Gastroesophageal sphincter (tissue), 4 donors: ENCODE measurements at regions not wholly inside any gene's neighbourhood (a gene's known extent, or its start where the extent isn't known, plus 50 kb on each side); places are given as distances from the start of the nearest gene placed in this dataset.

Source experiments
- ATAC-seq: fragments of 150-250 bp; one replicate; pipeline ENCODE4 v1.9.1; 2016; ENCODE audit warnings: mild to moderate bottlenecking, moderate library complexity
- H3K27ac ChIP-seq, 4 donors: fragments of 200-600 bp; sonication (generic) in 3 of 4; 1 replicate in 3 of 4; 2 replicates in 1 of 4; pipeline ENCODE4 v1.5.1; 2016 to 2019
- H3K27me3 ChIP-seq: fragments of 200-600 bp; sonication (generic); one replicate; pipeline ENCODE4 v1.5.1; 2019
- H3K36me3 ChIP-seq, 2 donors: fragments of 200-600 bp; sonication (generic); one replicate each; pipeline ENCODE4 v1.5.1; 2019; ENCODE audit warnings: control low read depth in 1 of 2
- H3K4me1 ChIP-seq, 3 donors: fragments of 200-600 bp; sonication (generic); 1 replicate in 2 of 3; 2 replicates in 1 of 3; pipeline ENCODE4 v1.5.1; 2016 to 2019; ENCODE audit warnings: control low read depth in 2 of 3
- H3K4me3 ChIP-seq, 2 donors: fragments of 200-600 bp; sonication (generic); one replicate each; pipeline ENCODE4 v1.5.1; 2019; ENCODE audit warnings: mild to moderate bottlenecking in 1 of 2, moderate library complexity in 1 of 2
- H3K9me3 ChIP-seq, 3 donors: fragments of 200-600 bp; sonication (generic); one replicate each; pipeline ENCODE4 v1.5.1; 2017 to 2019; ENCODE audit warnings: control low read depth in 2 of 3
- EP300 ChIP-seq: sonication (generic); formaldehyde crosslinking; IDR thresholded peaks from one replicate; pipeline ENCODE4 v1.6.1; 2017; ENCODE audit warnings: antibody characterized with exemption, mild to moderate bottlenecking
- POLR2A ChIP-seq, 2 donors: fragments of 450-650 bp; IDR thresholded peaks; one replicate each; pipeline ENCODE4 v1.6.1; 2017; ENCODE audit warnings: antibody characterized with exemption in 2 of 2, mild to moderate bottlenecking in 2 of 2, moderate library complexity in 1 of 2
- POLR2AphosphoS5 ChIP-seq: sonication (generic); formaldehyde crosslinking; IDR thresholded peaks from one replicate; pipeline ENCODE4 v1.6.1; 2017; ENCODE audit warnings: antibody characterized with exemption
- WGBS, 2 donors: methylation state at CpG; one replicate each; pipeline ENCODE4 v1.1.5; 2018; ENCODE audit warnings: low coverage in 1 of 2; 5-methylcytosine and 5-hydroxymethylcytosine counted together
- TF ChIP-seq, protein P1 (sequence below), 4 experiments: fragments of 200-600 bp in 2 of 4; fragments of 450-650 bp in 2 of 4; sonication (generic) in 1 of 4; IDR thresholded peaks; one replicate each; pipeline ENCODE4 v1.5.1; 2017 to 2019; ENCODE audit warnings: antibody characterized with exemption in 4 of 4, mild to moderate bottlenecking in 2 of 4, moderate library complexity in 2 of 4

GRCh38 chr4:167717495-167717894, 374.8 kb upstream of the ANXA10 start:
- WGBS, 2 donors: 80 to 100% methylated on average over 1 to 2 of the region's 2 CpGs
- Histone ChIP-seq H3K9me3 (no peaks in the 10 kb centered on the region), H3K4me1 (no peaks in the 10 kb centered on the region), H3K36me3 (no peaks in the 10 kb centered on the region), H3K4me3 (no peak overlapping the region), H3K27me3 (no peaks in the 10 kb centered on the region), H3K27ac (no peak overlapping the region)
- TF ChIP-seq, protein P1, sequence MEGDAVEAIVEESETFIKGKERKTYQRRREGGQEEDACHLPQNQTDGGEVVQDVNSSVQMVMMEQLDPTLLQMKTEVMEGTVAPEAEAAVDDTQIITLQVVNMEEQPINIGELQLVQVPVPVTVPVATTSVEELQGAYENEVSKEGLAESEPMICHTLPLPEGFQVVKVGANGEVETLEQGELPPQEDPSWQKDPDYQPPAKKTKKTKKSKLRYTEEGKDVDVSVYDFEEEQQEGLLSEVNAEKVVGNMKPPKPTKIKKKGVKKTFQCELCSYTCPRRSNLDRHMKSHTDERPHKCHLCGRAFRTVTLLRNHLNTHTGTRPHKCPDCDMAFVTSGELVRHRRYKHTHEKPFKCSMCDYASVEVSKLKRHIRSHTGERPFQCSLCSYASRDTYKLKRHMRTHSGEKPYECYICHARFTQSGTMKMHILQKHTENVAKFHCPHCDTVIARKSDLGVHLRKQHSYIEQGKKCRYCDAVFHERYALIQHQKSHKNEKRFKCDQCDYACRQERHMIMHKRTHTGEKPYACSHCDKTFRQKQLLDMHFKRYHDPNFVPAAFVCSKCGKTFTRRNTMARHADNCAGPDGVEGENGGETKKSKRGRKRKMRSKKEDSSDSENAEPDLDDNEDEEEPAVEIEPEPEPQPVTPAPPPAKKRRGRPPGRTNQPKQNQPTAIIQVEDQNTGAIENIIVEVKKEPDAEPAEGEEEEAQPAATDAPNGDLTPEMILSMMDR (IDR thresholded peaks at IDR 0.05): no peak
- TF ChIP-seq EP300 (no peak), POLR2AphosphoS5 (no peak), POLR2A (IDR thresholded peaks at IDR 0.05) (no peak)
- ATAC-seq: no peak

GRCh38 chr4:167721617-167722486, 370.5 kb upstream of the ANXA10 start:
- Histone ChIP-seq H3K9me3 (no peaks in the 10 kb centered on the region), H3K4me3 (no peak overlapping the region), H3K4me1 (no peaks in the 10 kb centered on the region), H3K27me3 (no peaks in the 10 kb centered on the region), H3K36me3 (no peaks in the 10 kb centered on the region), H3K27ac (no peak overlapping the region)
- 59 to 63% methylated on average over 4 of the region's 4 CpGs for WGBS, 2 donors
- no peak for TF ChIP-seq POLR2A (IDR thresholded peaks at IDR 0.05)
- no peak for TF ChIP-seq POLR2AphosphoS5
- ATAC-seq: no peak

- Histone ChIP-seq H3K4me3 (no peak overlapping the region), H3K36me3 (no peaks in the 10 kb centered on the region), H3K27me3 (no peaks in the 10 kb centered on the region), H3K9me3 (no peaks in the 10 kb centered on the region), H3K27ac (no peak overlapping the region), H3K4me1 (no peaks in the 10 kb centered on the region)
- no peak for ATAC-seq
- TF ChIP-seq, protein P1 (IDR thresholded peaks at IDR 0.05): no peak
- TF ChIP-seq POLR2A (IDR thresholded peaks at IDR 0.05) (no peak), POLR2AphosphoS5 (no peak)
- 65 to 94% methylated on average over 5 of the region's 6 CpGs for WGBS, 2 donors
Observed at GRCh38 chr4:167722487-167722808, 369.9 kb upstream of the ANXA10 start.

- Histone ChIP-seq H3K27ac (no peak overlapping the region), H3K27me3 (no peaks in the 10 kb centered on the region), H3K4me1 (no peaks in the 10 kb centered on the region), H3K4me3 (no peak overlapping the region), H3K36me3 (no peaks in the 10 kb centered on the region), H3K9me3 (peaks cover 0 to 3% (median 0%) of the 10 kb centered on the region in 3 donors)
- TF ChIP-seq, protein P1 (IDR thresholded peaks at IDR 0.05): no peak
- TF ChIP-seq POLR2A (IDR thresholded peaks at IDR 0.05): no peak
- TF ChIP-seq EP300: no peak
- TF ChIP-seq POLR2AphosphoS5: no peak
- ATAC-seq: no peak
Observed at GRCh38 chr4:167724941-167725340, 367.4 kb upstream of the ANXA10 start.

DNA sequence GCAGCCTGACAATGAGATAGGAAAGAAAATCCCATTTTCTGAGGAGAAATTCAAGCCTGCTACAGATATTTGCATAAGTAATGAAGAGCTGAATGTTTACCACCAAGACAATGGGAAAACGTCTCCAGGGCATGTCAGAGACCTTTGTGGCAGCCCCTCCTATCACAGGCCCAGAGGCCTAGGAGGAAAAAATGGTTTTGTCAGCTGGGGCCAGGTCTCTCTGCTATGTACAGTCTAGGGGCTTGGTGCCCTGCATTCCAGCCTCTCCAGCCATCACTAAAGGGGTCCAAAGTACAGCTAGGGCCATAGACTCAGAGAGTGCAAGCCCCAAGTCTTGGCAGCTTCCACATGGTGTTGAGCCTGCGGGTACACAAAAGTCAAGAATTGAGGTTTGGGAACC, 361.6 kb upstream of the ANXA10 start:
- TF ChIP-seq EP300 (no peak), POLR2A (IDR thresholded peaks at IDR 0.05) (no peak), POLR2AphosphoS5 (no peak)
- TF ChIP-seq, protein P1 (IDR thresholded peaks at IDR 0.05): no peak
- Histone ChIP-seq H3K36me3 (no peaks in the 10 kb centered on the region), H3K27me3 (no peaks in the 10 kb centered on the region), H3K4me1 (no peaks in the 10 kb centered on the region), H3K9me3 (peaks cover 0 to 18% (median 0%) of the 10 kb centered on the region in 3 donors), H3K27ac (no peak overlapping the region), H3K4me3 (no peak overlapping the region)
- WGBS, 2 donors: 38 to 57% methylated on average over 1 of the region's 2 CpGs
- ATAC-seq: no peak
